Astrocyte (in vitro differentiated cells and primary cell): ENCODE measurements at regions not wholly inside any gene's neighbourhood (a gene's known extent, or its start where the extent isn't known, plus 50 kb on each side); places are given as distances from the start of the nearest gene placed in this dataset.
A peak's percentile ranks its signal among the peaks of the same experiment; 100 is the strongest.

Experiments
- DNase-seq: peaks from one replicate; pipeline ENCODE4 v3.0.0-alpha.2; 2010; ENCODE audit warnings: low read depth
- FAIRE-seq: peaks from 2 replicates; lab custom pipeline; 2011; peaks lifted over from hg19 to GRCh38; lab: Jason Lieb, UNC
- H2AFZ ChIP-seq: 2 replicates; pipeline ENCODE4 v1.6.0; 2012; ENCODE audit warnings: low read depth, low read length, inconsistent platforms
- H3K27ac ChIP-seq: 2 replicates; pipeline ENCODE4 v1.5.1; 2011; ENCODE audit warnings: low read depth, low read length, inconsistent platforms
- H3K27me3 ChIP-seq: 2 replicates; pipeline ENCODE4 v1.6.0; 2011; ENCODE audit warnings: low read length, inconsistent platforms; ENCODE audit not compliant: insufficient read depth
- H3K36me3 ChIP-seq: 2 replicates; pipeline ENCODE4 v1.5.1; 2011; ENCODE audit warnings: low read length, inconsistent platforms; ENCODE audit not compliant: insufficient read depth
- H3K4me1 ChIP-seq: 2 replicates; pipeline ENCODE4 v1.5.1; 2011; ENCODE audit warnings: low read length, inconsistent platforms; ENCODE audit not compliant: insufficient read depth
- H3K4me2 ChIP-seq: 2 replicates; pipeline ENCODE4 v1.6.0; 2012; ENCODE audit warnings: low read length, inconsistent platforms
- H3K4me3 ChIP-seq: 2 replicates; pipeline ENCODE4 v1.5.1; 2011; ENCODE audit warnings: low read depth, mild to moderate bottlenecking, low read length, inconsistent platforms; ENCODE audit not compliant: insufficient read depth
- H3K79me2 ChIP-seq: 2 replicates; pipeline ENCODE4 v1.6.0; 2012; ENCODE audit warnings: mild to moderate bottlenecking, low read length, inconsistent platforms; ENCODE audit not compliant: insufficient read depth
- H3K9ac ChIP-seq: 2 replicates; pipeline ENCODE4 v1.6.0; 2012; ENCODE audit warnings: mild to moderate bottlenecking, low read length, inconsistent platforms
- H3K9me3 ChIP-seq: 2 replicates; pipeline ENCODE4 v1.5.1; 2012; ENCODE audit warnings: low read depth, mild to moderate bottlenecking, low read length, inconsistent platforms; ENCODE audit not compliant: insufficient read depth
- H4K20me1 ChIP-seq: 2 replicates; pipeline ENCODE4 v1.6.0; 2012; ENCODE audit warnings: low read length, inconsistent platforms; ENCODE audit not compliant: insufficient read depth
- H3K27ac Mint-ChIP-seq: one replicate; pipeline ENCODE4 v1.8.0; 2021; ENCODE audit warnings: mild to moderate bottlenecking, mixed read lengths; ENCODE audit not compliant: unreplicated experiment
- H3K27me3 Mint-ChIP-seq: one replicate; pipeline ENCODE4 v1.8.0; 2021; ENCODE audit warnings: low read depth, mixed read lengths; ENCODE audit not compliant: unreplicated experiment
- H3K36me3 Mint-ChIP-seq: one replicate; pipeline ENCODE4 v1.8.0; 2021; ENCODE audit warnings: low read depth, mixed read lengths; ENCODE audit not compliant: unreplicated experiment
- H3K4me1 Mint-ChIP-seq: one replicate; pipeline ENCODE4 v1.8.0; 2021; ENCODE audit warnings: low read depth, mixed read lengths; ENCODE audit not compliant: unreplicated experiment
- H3K4me3 Mint-ChIP-seq: one replicate; pipeline ENCODE4 v1.8.0; 2021; ENCODE audit warnings: mild to moderate bottlenecking, moderate library complexity, mixed read lengths; ENCODE audit not compliant: unreplicated experiment
- H3K9me3 Mint-ChIP-seq: one replicate; pipeline ENCODE4 v1.8.0; 2021; ENCODE audit warnings: mild to moderate bottlenecking, mixed read lengths; ENCODE audit not compliant: unreplicated experiment
- CTCF ChIP-seq: IDR thresholded peaks from 2 replicates; pipeline ENCODE4 v1.5.1; 2011; ENCODE audit warnings: low read depth, mild to moderate bottlenecking, inconsistent platforms, low read length, moderate library complexity; ENCODE audit not compliant: insufficient read depth
- EZH2 ChIP-seq: IDR thresholded peaks from 2 replicates; pipeline ENCODE4 v1.6.1; 2012; ENCODE audit warnings: mild to moderate bottlenecking, low read length, inconsistent platforms; ENCODE audit not compliant: insufficient read depth

GRCh38 chrX:39202641-39203040 lies 401.4 kb downstream of the MID1IP1 start:
- Mint-ChIP-seq H3K27me3 (no peaks in the 10 kb centered on the region), H3K27ac (peak overlapping the region; percentile 87), H3K4me1 (peaks cover 11% of the 10 kb centered on the region), H3K4me3 (no peak overlapping the region), H3K9me3 (peaks cover 2% of the 10 kb centered on the region), H3K36me3 (no peaks in the 10 kb centered on the region)
- Histone ChIP-seq H3K27ac (no peak overlapping the region), H3K9me3 (no peaks in the 10 kb centered on the region), H2AFZ (no peak overlapping the region), H3K79me2 (no peaks in the 10 kb centered on the region), H4K20me1 (no peaks in the 10 kb centered on the region), H3K27me3 (no peaks in the 10 kb centered on the region), H3K4me3 (no peak overlapping the region), H3K4me1 (peaks cover 14% of the 10 kb centered on the region), H3K36me3 (no peaks in the 10 kb centered on the region), H3K9ac (no peak overlapping the region), H3K4me2 (no peak overlapping the region)
- DNase-seq (no peak), FAIRE-seq (no peak)
- TF ChIP-seq EZH2, result no peak
- TF ChIP-seq CTCF, result no peak

- H3K36me3 ChIP-seq, result no peaks in the 10 kb centered on the region
- FAIRE-seq (peak; percentile 29), DNase-seq (no peak)
- Mint-ChIP-seq H3K27ac (no peak overlapping the region), H3K27me3 (no peaks in the 10 kb centered on the region), H3K4me1 (peaks cover 11% of the 10 kb centered on the region), H3K4me3 (no peak overlapping the region), H3K36me3 (no peaks in the 10 kb centered on the region), H3K9me3 (peaks cover 2% of the 10 kb centered on the region)
- H3K9me3 ChIP-seq, result no peaks in the 10 kb centered on the region
- no peak overlapping the region for H3K4me3 ChIP-seq
- TF ChIP-seq EZH2, result no peak
- TF ChIP-seq CTCF, result no peak
- peaks cover 14% of the 10 kb centered on the region for H3K4me1 ChIP-seq
- no peaks in the 10 kb centered on the region for H4K20me1 ChIP-seq
- no peaks in the 10 kb centered on the region for H3K79me2 ChIP-seq
- H3K27me3 ChIP-seq, result no peaks in the 10 kb centered on the region
- no peak overlapping the region for H3K27ac ChIP-seq
- no peak overlapping the region for H3K9ac ChIP-seq
- no peak overlapping the region for H3K4me2 ChIP-seq
- no peak overlapping the region for H2AFZ ChIP-seq
These were observed 402.2 kb downstream of the MID1IP1 start for GRCh38 chrX:39203427-39203826.

- Mint-ChIP-seq H3K27ac (no peak overlapping the region), H3K27me3 (no peaks in the 10 kb centered on the region), H3K4me1 (peaks cover 11% of the 10 kb centered on the region), H3K36me3 (no peaks in the 10 kb centered on the region), H3K4me3 (no peak overlapping the region), H3K9me3 (peaks cover 2% of the 10 kb centered on the region)
- no peak overlapping the region for H3K9ac ChIP-seq
- no peaks in the 10 kb centered on the region for H4K20me1 ChIP-seq
- H2AFZ ChIP-seq, result no peak overlapping the region
- no peak overlapping the region for H3K27ac ChIP-seq
- H3K4me1 ChIP-seq, result peaks cover 14% of the 10 kb centered on the region
- no peaks in the 10 kb centered on the region for H3K27me3 ChIP-seq
- no peaks in the 10 kb centered on the region for H3K79me2 ChIP-seq
- no peaks in the 10 kb centered on the region for H3K36me3 ChIP-seq
- DNase-seq (no peak), FAIRE-seq (peak; percentile 49)
- H3K4me2 ChIP-seq, result no peak overlapping the region
- no peaks in the 10 kb centered on the region for H3K9me3 ChIP-seq
- H3K4me3 ChIP-seq, result no peak overlapping the region
- no peak for TF ChIP-seq CTCF
These were observed 403.1 kb downstream of the MID1IP1 start for GRCh38 chrX:39204353-39204752.
